Daoy (cell line): ENCODE measurements at regions not wholly inside any gene's neighbourhood (a gene's known extent, or its start where the extent isn't known, plus 50 kb on each side); places are given as distances from the start of the nearest gene placed in this dataset.

Source experiments
- DNase-seq: peaks from one replicate; pipeline ENCODE4 v3.0.0-alpha.2; 2015; ENCODE audit warnings: low read depth

DNA sequence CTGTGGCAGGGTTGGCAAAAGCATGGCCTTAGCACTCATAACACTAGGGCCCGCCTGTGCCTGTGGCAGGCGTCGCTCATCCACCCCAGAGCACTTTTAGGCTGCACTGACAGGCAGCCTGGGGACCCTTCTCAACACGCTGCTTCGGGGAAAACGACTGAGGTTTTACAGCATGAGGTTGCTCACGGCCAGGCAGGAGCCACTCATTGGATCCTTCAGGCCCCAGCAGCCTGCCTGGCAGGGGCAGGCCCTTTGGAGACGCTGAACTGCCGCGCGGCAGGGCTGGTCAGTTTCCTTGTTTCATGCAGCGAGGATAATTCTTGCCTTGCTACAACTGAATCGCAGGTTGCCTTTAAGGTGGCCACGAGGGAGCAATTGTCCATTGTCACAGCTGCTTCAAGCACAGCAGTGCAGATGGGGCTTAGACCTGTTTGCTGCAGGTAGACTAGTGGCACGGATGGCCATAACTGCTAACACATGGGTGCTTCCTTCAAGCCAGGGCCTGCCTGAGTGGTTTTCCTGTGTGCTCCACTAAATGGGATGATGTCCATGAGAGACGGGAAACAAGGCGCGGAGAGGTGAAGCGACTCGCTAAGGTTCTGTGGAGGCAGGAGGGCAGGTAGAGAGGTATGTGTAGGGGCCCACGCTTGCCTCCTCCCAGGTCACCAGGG lies 49.9 kb upstream of the HS6ST1 start:
- no peak for DNase-seq

DNA sequence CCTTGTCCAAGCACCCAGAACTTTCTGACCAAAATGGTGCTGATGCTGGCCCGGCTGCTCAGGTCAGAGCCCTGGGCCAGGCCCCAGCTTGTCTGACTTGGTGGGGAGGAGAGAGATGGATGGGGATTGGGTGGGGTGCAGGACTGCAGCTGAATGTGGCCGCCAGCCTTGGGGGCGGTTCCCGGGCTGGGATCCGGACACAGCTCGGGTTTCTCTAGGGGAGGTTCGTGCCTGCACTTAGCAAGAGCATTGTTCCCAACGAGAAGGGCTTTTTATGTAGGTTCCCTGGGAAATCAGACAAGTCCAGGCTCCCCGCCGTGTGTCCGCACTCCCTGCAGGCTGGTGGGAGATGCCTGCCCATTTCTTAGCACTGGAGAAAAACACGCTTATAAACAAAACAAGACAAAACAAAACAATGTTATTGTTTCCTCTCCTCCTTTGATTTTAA lies 50.5 kb upstream of the HS6ST1 start:
- DNase-seq = no peak

DNA sequence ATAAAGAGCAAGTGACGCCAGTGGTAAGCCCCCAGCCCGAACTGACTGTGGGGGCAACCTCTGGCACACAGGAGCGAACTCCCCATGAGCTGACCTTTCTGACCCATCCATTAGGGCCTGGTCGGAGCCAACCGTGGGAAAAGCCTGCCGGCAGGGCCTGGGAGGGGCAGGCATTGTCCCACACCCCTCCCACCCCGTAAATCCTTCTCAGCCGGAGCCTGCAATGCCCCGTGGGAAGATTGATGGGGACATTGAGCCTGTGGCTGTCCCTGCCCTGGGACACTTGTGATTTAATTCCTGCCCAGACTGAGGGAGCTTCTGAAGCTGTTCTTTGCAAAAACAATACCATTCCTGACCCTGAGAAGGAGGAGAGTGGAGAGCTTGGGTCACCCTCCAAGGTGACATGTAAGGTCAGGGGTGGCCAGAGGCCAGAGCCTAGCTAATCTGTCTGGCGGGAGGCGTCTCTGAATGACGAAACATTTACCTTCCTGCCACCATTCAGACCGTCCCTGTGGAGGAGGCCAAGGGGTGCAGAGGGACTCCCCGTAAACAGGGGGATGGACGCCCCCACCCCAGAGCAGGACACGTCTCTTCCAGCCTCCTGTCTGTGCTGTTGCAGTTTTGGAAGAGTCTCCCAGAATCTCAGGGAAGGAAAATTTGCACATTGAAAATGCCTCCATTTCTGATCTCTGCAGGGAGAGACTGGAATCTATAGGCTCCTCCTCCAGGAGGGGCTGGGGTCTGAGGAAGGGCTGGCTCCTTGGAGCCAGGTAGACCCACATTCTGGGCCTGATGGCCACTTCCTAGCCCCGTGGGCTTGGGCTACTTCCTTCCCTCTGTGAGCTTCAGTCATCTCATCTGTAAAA lies 51.2 kb upstream of the HS6ST1 start:
- no peak for DNase-seq

DNA sequence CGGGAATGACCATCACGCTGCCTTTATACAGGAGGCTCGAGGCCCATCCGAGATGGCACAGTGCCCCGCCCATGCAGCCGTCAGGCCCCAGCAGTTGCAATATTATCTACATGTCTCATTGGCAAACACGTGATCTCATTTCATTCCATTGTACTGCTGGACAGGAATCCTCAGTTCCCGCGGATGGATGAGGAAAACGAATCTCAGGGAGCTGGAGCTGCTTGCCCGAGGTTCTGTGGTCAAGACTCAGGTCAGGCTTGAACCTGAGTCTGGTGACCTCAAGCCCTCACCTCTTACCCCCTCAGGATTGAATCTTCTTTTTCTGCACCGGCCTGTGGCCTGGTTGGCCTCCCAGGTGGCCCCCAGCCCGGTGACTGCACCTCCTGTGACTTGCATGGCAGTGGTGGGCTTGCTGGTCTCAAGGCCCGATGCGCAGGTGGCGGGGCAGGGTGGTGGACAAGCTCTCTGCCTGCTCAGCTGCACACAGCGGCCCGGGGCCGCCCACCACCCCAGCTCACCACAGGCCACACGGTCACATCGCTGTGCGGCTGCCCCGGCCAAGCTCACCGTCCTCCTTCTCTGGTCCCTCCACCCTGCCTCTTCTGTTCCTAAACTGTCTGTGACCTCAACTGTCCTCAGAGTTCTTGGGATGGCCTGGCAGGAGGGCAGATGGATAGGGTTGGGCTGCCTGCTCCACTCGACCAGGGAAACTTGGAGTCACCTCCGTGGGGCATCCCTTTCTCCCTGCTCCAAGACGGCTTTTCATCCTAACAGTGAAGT lies 52.0 kb upstream of the HS6ST1 start:
- DNase-seq = no peak

DNA sequence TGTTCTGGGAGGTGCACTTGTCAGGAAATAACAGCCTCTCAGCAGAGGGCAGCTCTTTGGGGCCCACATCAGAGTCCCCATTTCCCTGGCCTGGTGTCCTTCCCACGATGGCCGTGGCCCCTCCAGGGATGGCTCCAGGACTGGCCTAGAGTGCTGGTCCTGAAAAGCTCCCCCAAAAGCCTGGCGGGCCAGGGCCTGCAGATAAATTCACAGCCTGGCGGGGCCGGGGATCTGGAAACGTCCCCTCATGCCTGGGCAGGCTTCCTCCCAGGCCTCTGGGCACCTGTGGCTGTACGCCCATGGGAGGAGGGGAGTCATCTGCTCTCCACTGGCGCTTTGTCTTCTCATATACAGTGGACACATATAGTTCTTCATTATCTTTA lies 52.6 kb upstream of the HS6ST1 start:
- no peak for DNase-seq

DNA sequence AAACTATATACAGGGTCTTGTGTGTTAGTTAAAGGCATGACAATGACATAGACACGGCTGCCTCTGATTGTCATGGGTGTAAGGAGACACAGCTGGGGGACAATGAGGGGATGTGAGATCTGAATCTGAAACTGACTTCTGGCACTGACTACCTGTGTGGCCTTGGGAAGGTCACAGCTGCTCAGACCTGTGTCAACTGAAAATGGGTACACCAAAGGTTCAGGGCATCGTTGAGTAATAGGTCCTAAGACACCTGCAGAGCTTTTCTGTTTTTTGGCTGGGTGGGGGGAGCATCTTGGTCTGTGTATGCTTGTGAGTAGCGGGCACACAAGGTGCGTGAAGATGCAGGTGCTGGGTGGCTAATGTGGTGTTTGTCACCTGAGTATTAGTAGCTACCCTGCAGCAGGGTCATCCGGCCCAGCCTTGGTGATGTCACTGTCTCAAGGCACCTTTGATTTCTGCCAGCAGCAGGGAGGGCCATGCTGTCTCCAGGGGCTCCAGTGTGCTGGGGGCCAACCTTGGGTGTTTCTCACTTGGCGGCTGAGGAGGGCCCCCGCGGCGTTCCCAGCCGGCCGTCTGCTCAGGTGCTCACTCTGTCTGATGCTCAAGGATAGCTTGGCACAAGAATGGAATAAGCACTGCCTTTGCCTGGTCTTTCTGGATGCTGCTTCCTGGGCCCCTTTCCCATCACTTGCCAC lies 53.1 kb upstream of the HS6ST1 start:
- DNase-seq = no peak

DNA sequence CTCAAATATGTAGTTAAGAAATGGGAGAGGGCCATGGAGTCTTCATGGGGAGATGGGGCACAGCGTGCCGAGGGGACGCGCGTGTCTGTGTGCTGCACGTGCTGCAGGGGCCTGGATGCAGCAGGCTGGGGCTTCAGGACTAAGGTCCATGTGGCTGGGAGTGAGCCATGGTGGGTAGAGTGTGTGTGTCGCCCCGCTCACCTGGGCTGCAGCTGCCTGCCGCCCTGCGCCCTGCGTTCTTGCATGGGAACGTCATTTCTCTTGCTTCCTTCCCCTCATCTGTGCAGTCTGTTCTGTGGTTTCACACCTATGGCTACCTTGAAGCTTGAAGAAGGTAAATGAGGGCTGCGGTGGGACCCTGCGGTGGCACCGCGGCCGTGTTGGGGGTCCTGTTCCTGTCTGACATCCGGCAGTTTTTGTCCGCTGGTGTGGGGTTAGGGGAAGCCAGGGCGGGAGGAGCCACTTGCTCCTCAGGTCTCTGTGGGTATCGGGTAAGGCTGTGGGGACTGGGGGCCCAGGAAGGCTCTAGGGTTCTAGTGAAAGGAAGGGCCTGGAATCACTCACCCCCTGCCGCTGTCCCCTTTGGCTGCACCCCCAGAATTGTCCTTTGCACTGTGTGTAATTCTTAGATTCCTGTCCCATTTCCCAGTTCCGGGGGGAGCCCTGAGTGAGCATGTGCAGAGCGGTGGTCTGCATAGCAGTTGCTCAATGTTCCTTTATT lies 54.1 kb upstream of the HS6ST1 start:
- no peak for DNase-seq

DNA sequence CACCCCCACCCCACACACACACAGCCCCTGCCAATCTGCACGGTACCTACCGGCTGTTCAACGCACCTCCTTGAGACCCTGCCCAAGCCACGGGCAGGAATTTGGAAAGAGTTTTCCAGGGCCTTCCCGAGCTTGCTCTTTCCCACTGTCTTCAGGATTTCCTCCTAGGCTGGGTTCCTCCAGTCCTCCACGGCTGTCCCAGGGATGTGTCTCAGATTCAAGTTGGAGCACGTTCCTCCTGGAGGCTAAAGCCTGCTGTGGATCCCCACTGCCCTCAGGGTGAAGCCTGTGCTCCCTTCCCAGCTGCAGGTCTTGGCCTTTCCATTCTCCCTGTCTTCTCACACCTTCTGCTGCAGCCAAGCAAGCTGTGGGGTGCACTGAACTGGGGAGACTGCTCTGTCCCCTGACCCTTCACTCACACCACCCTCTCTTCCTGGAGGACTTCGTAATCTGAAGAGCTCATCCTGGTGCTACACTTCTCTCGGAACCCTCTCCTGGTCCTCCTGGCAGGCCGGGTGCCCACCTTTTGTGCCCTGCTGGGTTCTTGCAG lies 54.9 kb upstream of the HS6ST1 start:
- DNase-seq = no peak

DNA sequence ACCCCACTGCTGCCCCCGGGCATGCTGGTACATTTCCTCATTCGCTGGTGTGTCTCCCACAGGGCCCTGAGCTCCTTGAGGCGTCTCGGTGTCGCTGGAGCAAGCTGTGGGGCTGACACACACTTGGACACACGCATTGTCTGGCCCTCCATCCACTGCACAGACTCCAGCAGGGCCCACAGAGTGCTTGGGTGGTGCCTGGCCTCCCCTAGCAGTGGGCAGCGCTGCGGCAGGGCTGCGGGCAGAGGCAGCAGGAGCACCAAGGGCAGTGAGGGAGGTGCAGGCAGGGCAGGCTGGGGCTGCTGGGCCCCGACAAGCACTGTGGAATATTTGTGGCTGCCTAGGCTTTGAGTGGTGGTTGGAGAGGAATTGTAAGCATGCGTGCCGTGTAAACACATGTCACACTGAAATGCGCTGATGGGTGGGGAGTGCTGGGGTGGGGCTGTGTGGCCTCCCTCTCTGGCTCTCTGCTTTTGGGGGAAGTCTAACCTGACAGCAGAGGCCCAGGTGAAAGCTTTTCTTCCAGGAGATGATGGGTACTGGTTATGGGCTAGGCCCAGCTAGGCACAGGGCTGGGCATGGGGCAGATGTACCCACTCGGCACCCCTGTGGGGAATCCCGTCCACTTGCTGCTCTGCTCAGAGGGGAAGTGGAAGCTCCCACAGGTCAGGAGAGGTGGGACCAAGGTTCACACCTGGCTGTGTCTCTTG lies 55.5 kb upstream of the HS6ST1 start:
- peak; percentile 29 for DNase-seq

DNA sequence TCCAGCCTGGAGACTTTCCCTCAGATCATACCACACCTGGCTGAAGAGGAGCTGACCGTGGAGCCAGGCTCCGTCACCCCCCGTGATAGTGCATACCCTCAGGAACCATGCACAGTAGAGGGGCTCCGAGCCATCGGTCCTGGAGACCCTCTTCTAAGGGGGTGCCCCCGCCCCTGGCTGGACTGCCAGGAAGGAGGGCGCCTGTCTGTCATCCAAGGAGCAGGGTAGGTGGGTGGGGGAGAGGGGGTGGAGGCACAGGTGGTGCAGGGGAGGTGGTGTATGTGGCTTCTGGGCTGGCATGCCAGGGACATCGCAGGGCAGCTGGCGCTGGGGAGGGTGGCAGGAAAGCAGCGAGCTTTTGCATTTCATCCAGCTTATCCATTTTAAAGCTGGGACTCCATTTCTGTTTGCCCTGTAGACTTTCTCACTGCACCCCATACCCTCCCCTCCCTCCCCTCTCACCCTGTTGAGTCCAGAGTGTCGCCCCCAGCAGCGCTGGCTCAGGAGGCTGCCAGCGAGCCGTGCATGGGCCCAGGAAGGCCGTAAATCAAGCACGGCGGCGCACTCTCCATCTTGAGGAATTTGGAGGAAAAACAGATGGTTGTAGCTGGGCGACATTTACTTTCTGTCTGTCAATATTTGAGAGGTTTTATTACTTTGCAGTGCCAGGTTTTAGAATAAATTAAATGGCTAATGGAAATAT lies 56.2 kb upstream of the HS6ST1 start:
- no peak for DNase-seq

DNA sequence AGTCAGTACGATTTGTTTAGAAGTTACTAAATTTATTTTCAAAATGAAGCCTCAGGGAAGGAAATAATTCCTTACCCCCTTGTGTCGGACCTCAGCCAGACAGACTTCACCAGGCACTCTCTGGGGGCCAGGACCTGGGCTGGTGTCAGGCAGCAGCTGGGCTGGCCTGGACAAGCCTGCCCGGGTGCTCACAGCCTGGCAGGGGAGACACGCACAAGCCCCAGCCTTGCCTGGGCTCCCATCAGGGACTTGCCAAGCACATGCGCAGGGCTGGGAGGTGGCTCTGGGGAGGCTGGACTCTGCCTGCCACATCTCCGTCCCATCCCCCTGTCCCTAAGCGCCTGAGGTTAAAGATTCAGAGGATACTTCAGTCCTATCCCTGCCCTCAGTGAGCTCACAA lies 56.8 kb upstream of the HS6ST1 start:
- no peak for DNase-seq

DNA sequence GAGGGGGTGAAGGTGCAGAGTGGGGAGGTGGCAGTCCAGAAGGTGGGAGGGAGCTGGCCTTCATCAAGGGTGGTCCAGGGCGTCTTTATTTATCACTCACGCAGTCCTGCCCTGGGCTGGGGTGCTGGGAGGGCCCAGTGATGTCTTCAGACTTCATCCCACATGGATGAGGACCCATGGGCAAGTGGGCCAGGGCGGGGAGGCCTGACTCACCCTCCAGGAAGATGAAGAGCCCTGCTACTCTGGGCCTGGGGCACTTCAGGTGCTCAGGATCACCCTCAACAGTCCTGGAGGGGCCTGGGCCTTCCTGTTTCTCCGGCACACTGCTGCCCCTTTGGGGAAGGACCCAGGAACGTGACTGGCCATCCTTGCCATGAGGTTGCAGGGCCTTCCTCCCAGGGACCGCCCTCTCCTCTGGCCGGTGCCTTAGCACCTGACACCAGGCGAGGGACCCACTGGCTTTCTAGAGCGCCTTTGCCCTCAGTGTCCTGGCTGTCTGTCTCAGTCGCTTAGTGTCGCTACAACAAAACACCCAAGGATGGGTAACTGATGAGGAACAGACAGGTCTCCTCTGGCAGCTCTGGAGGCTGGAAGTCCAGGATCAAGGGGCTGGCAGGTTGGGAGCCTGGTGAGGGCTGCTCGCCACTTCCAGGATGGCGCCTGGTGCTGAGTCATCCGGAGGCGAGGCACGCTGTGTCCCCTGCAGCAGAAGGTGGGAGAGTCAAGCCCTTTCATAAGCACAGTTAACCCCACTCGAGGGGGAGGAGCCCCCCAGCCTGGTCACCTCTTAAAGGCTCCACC lies 57.8 kb upstream of the HS6ST1 start:
- no peak for DNase-seq

DNA sequence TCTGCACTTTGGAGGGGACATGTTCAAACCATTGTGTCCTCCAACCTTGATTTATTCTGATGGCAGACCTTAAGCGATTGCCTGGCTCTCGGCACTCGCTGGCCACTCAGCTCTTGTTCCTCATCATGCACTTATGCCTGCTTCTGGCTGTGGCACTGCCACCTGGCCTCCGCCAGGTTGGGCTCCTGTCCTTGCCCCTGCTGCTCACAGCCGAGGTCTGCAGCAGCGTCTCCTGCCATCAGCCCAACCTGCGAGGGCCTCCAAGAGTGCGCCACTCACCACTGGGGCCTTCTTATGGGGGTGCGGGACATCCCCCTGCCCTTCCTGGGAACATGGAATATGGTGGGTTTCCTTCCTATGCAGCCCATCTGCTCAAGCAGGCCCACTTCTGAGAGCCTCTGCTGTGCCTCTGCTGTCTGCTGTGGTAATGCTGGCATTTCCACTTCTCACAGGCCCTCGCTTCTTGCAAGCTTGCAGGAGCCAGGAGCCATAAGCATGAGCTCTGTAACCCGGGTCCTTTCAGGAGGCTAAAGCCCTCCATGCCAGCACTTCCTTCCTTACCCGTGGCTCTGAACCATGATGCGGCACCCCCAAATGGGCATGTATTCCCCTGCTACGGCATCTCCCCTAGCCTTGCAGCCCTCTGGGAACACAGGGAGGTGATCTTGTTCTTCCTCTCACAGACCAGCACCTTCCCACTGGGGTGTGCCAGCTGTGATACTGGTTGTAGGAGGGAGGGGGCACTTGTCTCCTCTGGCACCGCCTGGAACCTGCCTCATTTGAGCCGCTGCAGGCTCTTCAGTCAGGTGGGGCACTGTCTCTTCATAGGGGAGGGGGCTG lies 58.6 kb upstream of the HS6ST1 start:
- no peak for DNase-seq

DNA sequence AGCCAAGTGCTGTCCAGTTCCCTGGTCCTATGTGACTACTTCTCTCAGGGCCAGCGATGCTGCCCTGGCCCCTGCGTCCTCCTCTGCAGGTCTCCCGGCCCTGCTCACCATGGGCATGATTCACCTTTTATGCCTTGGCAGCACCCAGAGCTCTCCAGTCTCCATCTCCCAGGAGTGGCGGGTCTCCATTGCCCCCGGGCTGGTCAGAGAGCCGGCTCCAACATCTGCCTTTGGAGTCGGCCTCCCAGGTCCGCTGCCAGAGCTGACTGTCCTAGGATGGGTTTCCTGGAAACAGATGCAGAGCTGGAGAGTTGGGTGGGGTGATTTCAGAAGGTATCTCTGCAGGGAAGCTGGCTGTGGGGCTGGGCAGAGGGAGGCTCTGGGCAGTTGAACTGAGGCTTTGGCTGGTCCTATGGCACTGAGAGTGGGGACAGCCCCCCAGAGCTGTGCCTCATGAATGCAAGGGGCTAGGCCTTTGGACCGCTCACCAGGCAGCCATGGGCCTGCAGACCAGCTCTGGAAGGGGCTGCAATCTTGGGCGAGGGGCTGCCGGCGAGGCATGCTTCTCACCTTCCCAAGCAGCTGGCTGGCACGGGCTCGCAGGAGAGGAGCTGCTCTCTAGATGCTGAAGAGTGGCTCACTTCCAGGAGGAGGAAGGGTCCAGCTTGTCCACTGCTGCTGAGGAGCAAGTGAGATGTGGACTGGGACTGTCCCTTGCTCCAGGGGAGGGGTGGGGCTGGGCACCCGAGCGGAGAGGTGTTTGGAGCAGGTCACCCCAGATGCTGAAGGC lies 59.8 kb upstream of the HS6ST1 start:
- DNase-seq = no peak

DNA sequence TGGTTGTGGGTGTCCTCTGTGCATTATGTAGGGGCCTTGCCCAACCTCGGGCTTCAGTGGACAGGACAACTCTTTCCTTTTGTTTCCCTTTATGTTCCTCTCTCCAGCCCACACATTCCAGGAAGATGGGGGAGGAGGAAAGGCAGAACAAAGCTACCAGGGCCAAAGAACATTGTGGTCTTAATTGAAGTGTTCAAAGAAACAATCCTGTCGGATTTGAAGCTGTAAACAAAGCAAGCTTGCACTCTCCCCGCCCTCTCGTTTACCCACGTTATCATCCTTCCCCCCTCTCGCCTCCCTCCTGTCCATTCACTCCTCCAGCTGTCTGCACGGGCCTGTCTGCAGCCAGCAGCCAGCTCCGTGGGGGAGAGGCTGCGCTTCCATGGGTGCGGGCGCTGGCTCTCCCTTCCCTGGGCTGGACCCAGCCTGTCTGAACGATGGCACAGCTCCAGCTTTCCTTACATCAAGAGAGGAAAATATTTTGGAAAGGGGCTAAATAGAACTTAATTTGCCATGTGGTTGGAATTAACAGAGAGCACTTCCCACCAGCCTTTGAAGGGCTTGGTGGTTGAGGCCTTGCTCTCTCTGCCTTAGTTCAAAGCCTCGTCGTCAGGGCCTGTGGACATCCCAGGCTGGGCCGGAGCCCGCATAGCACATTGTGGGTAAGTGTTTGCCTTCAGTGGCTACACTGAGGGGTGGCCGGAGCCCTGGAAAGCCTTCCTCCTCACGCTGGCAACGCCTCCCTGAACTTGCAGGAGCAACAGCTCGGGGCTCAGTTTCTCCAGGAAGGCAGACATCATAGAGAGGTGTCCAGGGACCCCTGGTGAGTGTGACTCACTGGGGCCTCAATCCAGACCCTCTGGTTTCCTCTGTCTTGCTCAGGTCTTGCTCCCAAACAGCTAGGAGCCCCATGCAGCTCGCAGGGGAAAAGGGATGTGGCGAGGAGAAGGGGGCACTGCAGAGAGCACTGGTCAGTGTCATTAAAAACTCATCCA lies 60.6 kb upstream of the HS6ST1 start:
- DNase-seq = no peak
